ENCODE measurements at regions not wholly inside any gene's neighbourhood (a gene's known extent, or its start where the extent isn't known, plus 50 kb on each side); places are given as distances from the start of the nearest gene placed in this dataset.

GRCh38 chr12:124504273-124505000, 63.0 kb downstream of the NCOR2 start:
- DNase-seq, result no peak

- no peak for DNase-seq
Observed at GRCh38 chr12:124503305-124503704, 64.1 kb downstream of the NCOR2 start.

GRCh38 chr12:124502379-124502778, 65.0 kb downstream of the NCOR2 start:
- no peak for DNase-seq

- no peak for DNase-seq
Observed at GRCh38 chr12:124501827-124502226, 65.6 kb downstream of the NCOR2 start.

- DNase-seq, result no peak
Observed at GRCh38 chr12:124501112-124501561, 66.3 kb downstream of the NCOR2 start.

GRCh38 chr12:124499898-124500244, 67.5 kb downstream of the NCOR2 start:
- no peak for DNase-seq

GRCh38 chr12:124499190-124499753, 68.1 kb downstream of the NCOR2 start:
- DNase-seq, result no peak

GRCh38 chr12:124498275-124499189, 68.9 kb downstream of the NCOR2 start:
- no peak for DNase-seq

GRCh38 chr12:124497658-124498057, 69.8 kb downstream of the NCOR2 start:
- DNase-seq, result no peak

- DNase-seq, result no peak
Observed at GRCh38 chr12:124497039-124497438, 70.4 kb downstream of the NCOR2 start.

- no peak for DNase-seq
Observed at GRCh38 chr12:124496584-124496983, 70.8 kb downstream of the NCOR2 start.

- DNase-seq, result no peak
Observed at GRCh38 chr12:124495194-124495983, 72.0 kb downstream of the NCOR2 start.

- no peak for DNase-seq
Observed at GRCh38 chr12:124494751-124495129, 72.7 kb downstream of the NCOR2 start.

- DNase-seq, result peak in 1 of 2 donors; percentile 42
Observed at GRCh38 chr12:124493809-124494750, 73.3 kb downstream of the NCOR2 start.

GRCh38 chr12:124492879-124493808, 74.3 kb downstream of the NCOR2 start:
- no peak for DNase-seq

- DNase-seq, result no peak
Observed at GRCh38 chr12:124491856-124492420, 75.5 kb downstream of the NCOR2 start.

GRCh38 chr12:124491310-124491709, 76.1 kb downstream of the NCOR2 start:
- no peak for DNase-seq

- no peak for DNase-seq
Observed at GRCh38 chr12:124490584-124491305, 76.7 kb downstream of the NCOR2 start.

- no peak for DNase-seq
Observed at GRCh38 chr12:124489915-124490583, 77.4 kb downstream of the NCOR2 start.
